ENCODE measurements at regions not wholly inside any gene's neighbourhood (a gene's known extent, or its start where the extent isn't known, plus 50 kb on each side); places are given as distances from the start of the nearest gene placed in this dataset.

- Histone ChIP-seq H3K23ac (ENCODE audit: low read depth, low read length) (no peak overlapping the region), H3K36me3 (ENCODE audit: control insufficient read depth, insufficient read depth, low read length) (no peaks in the 10 kb centered on the region), H3K9ac (ENCODE audit: low read depth, low read length) (no peak overlapping the region), H3K9me1 (ENCODE audit: insufficient read depth, low read length) (no peaks in the 10 kb centered on the region), H3K9me3 (ENCODE audit: control insufficient read depth, insufficient read depth, low read length) (no peaks in the 10 kb centered on the region), H4K8ac (ENCODE audit: low read depth in 2 of 2, low read length in 2 of 2) (no peak overlapping the region), H2BK20ac (ENCODE audit: low read depth, low read length) (no peak overlapping the region), H3K4me1 (ENCODE audit: control insufficient read depth, insufficient read depth, low read length) (no peaks in the 10 kb centered on the region), H2AFZ (replicated peaks; ENCODE audit: low read length, poor library complexity) (no peak overlapping the region), H3K79me1 (ENCODE audit: low read depth in 1 of 2, low read length in 2 of 2) (no peaks in the 10 kb centered on the region), H3K4me3 (ENCODE audit: insufficient read depth, low read depth, low read length) (no peak overlapping the region), H2BK120ac (ENCODE audit: low read depth, low read length) (no peak overlapping the region), H3K56ac (ENCODE audit: extremely low read depth, insufficient read depth, low read length) (no peak overlapping the region), H3K27me3 (ENCODE audit: control insufficient read depth, insufficient read depth, low read length) (peaks cover 12% of the 10 kb centered on the region), H2BK5ac (ENCODE audit: low read depth, low read length, poor library complexity, severe bottlenecking) (no peak overlapping the region), H2AK5ac (ENCODE audit: low read depth, low read length) (no peak overlapping the region), H2BK15ac (ENCODE audit: low read depth, low read length) (no peak overlapping the region), H2AK9ac (replicated peaks; ENCODE audit: low read depth, low read length, poor library complexity) (no peak overlapping the region), H4K91ac (ENCODE audit: insufficient read depth, low read depth, low read length) (no peak overlapping the region), H3K4me2 (ENCODE audit: low read depth, low read length) (no peak overlapping the region), H3K27ac (ENCODE audit: insufficient read depth, low read length) (no peak overlapping the region), H3K14ac (replicated peaks; ENCODE audit: low read depth, low read length) (no peak overlapping the region), H3K18ac (ENCODE audit: low read depth, low read length) (no peak overlapping the region), H3K4ac (ENCODE audit: low read depth, low read length) (no peak overlapping the region), H4K20me1 (ENCODE audit: insufficient read depth, low read length) (no peaks in the 10 kb centered on the region), H4K5ac (ENCODE audit: low read depth, low read length) (no peak overlapping the region)
- intact Hi-C loops (cut with micrococcal nuclease) (loop anchor here (10.0 kb wide), 1 partner anchor 237 kb away; no protein-coding TSS in a partner anchor), dilution Hi-C loops (cut with HindIII; ENCODE audit: low sequenced_read_pairs, unreplicated experiment) (no loop called here), in situ Hi-C loops (cut with MboI; ENCODE audit: low sequenced_read_pairs) (loop anchor here (10.0 kb wide), 1 partner anchor 873 kb away; no protein-coding TSS in a partner anchor)
- DNase-seq: no peak
- no TSS peak for BruUV-seq (replicated peaks)
- CTCF ChIA-PET: interaction anchor here (0.6 kb wide), 1 partner anchor 21 kb away, joined by 4 read pairs; no protein-coding TSS in a partner anchor
- WGBS, 2 experiments (ENCODE audit: extremely low coverage in 2 of 2, insufficient read length in 1 of 2): no CpG with 5 or more reads among the region's 4 CpGs
- ATAC-seq (ENCODE audit: low read depth): no peak
- POLR2A ChIA-PET (ENCODE audit: unreplicated experiment): no interaction called here
- no peak for TF ChIP-seq MAFK (IDR thresholded peaks at IDR 0.05; ENCODE audit: low read depth, low read length)
Observed at GRCh38 chr3:71951361-71951760, 166.4 kb upstream of the PROK2 start.

All from IMR-90 (cell line).